ENCODE measurements at regions not wholly inside any gene's neighbourhood (a gene's known extent, or its start where the extent isn't known, plus 50 kb on each side); places are given as distances from the start of the nearest gene placed in this dataset.

DNA sequence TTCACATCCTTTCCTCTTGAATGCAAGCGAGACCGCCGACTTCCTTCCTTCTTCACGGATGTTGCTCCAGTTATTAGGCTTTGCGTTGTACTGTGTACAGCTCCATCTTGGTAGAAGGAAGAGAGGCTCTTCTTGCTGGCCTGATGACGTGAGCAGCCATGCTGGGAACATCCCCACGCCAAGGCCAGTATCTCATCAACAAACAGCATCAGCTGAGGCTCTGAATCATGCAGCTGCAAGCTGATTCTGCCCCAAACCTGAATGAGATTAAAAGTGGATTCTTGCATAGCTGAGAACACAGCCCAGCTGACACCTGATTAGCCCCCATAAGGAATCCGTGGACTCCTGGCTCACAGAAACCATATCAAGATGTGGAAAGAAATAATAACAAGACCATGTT lies 809.6 kb downstream of the EFNB2 start:
- ChIA-PET CTCF (no interaction called here), POLR2A (no interaction called here)
- Histone ChIP-seq H3K4me1 (ENCODE audit: control insufficient read depth, insufficient read depth, low read length) (no peaks in the 10 kb centered on the region), H3K36me3 (ENCODE audit: control insufficient read depth in 2 of 2, insufficient read depth in 1 of 2, low read length in 2 of 2) (no peaks in the 10 kb centered on the region), H3K4me3 (ENCODE audit: low read depth, low read length) (no peak overlapping the region), H3K9me3 (ENCODE audit: control insufficient read depth, insufficient read depth, low read depth, low read length) (no peaks in the 10 kb centered on the region), H3K27ac (ENCODE audit: extremely low read depth, low read depth, low read length) (no peak overlapping the region)
- no peak for TF ChIP-seq ZNF23 (tag by site-specific recombination; IDR thresholded peaks at IDR 0.05; ENCODE audit: borderline replicate concordance)
- TF ChIP-seq HOXD13 (CRISPR knock-in tag; IDR thresholded peaks at IDR 0.05; ENCODE audit: borderline replicate concordance) = no peak
- no peak for TF ChIP-seq TCF7L2 (IDR thresholded peaks at IDR 0.05; ENCODE audit: borderline replicate concordance, low read depth, low read length)
- TF ChIP-seq, protein P1, sequence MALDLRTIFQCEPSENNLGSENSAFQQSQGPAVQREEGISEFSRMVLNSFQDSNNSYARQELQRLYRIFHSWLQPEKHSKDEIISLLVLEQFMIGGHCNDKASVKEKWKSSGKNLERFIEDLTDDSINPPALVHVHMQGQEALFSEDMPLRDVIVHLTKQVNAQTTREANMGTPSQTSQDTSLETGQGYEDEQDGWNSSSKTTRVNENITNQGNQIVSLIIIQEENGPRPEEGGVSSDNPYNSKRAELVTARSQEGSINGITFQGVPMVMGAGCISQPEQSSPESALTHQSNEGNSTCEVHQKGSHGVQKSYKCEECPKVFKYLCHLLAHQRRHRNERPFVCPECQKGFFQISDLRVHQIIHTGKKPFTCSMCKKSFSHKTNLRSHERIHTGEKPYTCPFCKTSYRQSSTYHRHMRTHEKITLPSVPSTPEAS (tag by site-specific recombination; IDR thresholded peaks at IDR 0.05) = no peak
- TF ChIP-seq RBAK (tag by site-specific recombination; IDR thresholded peaks at IDR 0.05) = no peak
- TF ChIP-seq ZNF24 (tag by site-specific recombination; IDR thresholded peaks at IDR 0.05) = no peak
- no peak for TF ChIP-seq OSR2 (tag by site-specific recombination; IDR thresholded peaks at IDR 0.05)
- TF ChIP-seq ZNF114 (tag by site-specific recombination; IDR thresholded peaks at IDR 0.05) = no peak
- no peak for TF ChIP-seq SALL2 (tag by site-specific recombination; IDR thresholded peaks at IDR 0.05; ENCODE audit: borderline replicate concordance)
- TF ChIP-seq ZNF311 (tag by site-specific recombination; IDR thresholded peaks at IDR 0.05; ENCODE audit: borderline replicate concordance) = no peak
- TF ChIP-seq ZNF521 (tag by site-specific recombination; IDR thresholded peaks at IDR 0.05) = no peak
- TF ChIP-seq ZNF350 (tag by site-specific recombination; IDR thresholded peaks at IDR 0.05) = no peak
- no peak for TF ChIP-seq KLF10 (tag by site-specific recombination; IDR thresholded peaks at IDR 0.05)
- TF ChIP-seq ZNF514 (tag by site-specific recombination; IDR thresholded peaks at IDR 0.05) = no peak

DNA sequence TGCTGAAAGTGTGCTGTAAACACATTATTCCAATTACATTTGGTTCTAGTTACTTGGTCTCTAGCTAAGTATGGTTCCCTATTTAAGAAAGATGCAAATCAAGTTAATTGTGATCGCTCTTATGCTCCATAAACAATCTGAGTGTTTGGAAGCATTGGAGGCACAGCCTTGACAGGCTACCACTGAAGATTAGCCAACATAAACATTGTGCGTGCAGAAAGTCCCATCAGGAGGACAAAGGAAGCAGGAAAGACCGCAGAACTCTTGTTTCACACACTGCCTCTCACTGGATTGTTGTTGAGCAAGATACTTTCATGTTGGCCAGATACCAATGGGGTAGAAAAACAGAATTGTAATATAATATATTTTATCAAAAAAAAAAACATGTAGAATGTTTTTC lies 814.4 kb downstream of the EFNB2 start:
- TF ChIP-seq HOXA7 (CRISPR knock-in tag; IDR thresholded peaks at IDR 0.05; ENCODE audit: borderline replicate concordance) (no peak), ZNF830 (tag by site-specific recombination; IDR thresholded peaks at IDR 0.05; ENCODE audit: low read depth) (no peak), ZEB2 (tag by site-specific recombination; IDR thresholded peaks at IDR 0.05) (no peak), ZNF416 (tag by site-specific recombination; IDR thresholded peaks at IDR 0.05) (no peak), GLI2 (tag by site-specific recombination; IDR thresholded peaks at IDR 0.05; ENCODE audit: borderline replicate concordance, low read depth) (no peak), ZNF747 (tag by site-specific recombination; IDR thresholded peaks at IDR 0.05) (no peak), ZNF366 (tag by site-specific recombination; conservative IDR thresholded peaks at IDR 0.05) (no peak), ZNF791 (tag by site-specific recombination; IDR thresholded peaks at IDR 0.05) (no peak)
- TF ChIP-seq, protein P2, sequence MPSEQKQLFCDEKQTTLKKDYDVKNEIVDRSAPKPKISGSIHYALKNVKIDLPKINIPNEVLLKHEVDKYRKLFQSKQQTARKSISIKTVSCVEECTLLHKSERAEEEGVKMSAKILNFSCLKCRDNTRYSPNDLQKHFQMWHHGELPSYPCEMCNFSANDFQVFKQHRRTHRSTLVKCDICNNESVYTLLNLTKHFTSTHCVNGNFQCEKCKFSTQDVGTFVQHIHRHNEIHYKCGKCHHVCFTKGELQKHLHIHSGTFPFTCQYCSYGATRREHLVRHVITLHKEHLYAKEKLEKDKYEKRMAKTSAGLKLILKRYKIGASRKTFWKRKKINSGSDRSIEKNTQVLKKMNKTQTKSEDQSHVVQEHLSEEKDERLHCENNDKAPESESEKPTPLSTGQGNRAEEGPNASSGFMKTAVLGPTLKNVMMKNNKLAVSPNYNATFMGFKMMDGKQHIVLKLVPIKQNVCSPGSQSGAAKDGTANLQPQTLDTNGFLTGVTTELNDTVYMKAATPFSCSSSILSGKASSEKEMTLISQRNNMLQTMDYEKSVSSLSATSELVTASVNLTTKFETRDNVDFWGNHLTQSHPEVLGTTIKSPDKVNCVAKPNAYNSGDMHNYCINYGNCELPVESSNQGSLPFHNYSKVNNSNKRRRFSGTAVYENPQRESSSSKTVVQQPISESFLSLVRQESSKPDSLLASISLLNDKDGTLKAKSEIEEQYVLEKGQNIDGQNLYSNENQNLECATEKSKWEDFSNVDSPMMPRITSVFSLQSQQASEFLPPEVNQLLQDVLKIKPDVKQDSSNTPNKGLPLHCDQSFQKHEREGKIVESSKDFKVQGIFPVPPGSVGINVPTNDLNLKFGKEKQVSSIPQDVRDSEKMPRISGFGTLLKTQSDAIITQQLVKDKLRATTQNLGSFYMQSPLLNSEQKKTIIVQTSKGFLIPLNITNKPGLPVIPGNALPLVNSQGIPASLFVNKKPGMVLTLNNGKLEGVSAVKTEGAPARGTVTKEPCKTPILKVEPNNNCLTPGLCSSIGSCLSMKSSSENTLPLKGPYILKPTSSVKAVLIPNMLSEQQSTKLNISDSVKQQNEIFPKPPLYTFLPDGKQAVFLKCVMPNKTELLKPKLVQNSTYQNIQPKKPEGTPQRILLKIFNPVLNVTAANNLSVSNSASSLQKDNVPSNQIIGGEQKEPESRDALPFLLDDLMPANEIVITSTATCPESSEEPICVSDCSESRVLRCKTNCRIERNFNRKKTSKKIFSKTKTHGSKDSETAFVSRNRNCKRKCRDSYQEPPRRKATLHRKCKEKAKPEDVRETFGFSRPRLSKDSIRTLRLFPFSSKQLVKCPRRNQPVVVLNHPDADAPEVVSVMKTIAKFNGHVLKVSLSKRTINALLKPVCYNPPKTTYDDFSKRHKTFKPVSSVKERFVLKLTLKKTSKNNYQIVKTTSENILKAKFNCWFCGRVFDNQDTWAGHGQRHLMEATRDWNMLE (tag by site-specific recombination; conservative IDR thresholded peaks at IDR 0.05; ENCODE audit: low read depth) = no peak
- TF ChIP-seq, protein P3, sequence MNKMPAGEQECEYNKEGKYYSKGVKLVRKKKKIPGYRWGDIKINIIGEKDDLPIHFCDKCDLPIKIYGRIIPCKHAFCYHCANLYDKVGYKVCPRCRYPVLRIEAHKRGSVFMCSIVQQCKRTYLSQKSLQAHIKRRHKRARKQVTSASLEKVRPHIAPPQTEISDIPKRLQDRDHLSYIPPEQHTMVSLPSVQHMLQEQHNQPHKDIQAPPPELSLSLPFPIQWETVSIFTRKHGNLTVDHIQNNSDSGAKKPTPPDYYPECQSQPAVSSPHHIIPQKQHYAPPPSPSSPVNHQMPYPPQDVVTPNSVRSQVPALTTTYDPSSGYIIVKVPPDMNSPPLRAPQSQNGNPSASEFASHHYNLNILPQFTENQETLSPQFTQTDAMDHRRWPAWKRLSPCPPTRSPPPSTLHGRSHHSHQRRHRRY (tag by site-specific recombination; IDR thresholded peaks at IDR 0.05) = no peak
- TF ChIP-seq, protein P4, sequence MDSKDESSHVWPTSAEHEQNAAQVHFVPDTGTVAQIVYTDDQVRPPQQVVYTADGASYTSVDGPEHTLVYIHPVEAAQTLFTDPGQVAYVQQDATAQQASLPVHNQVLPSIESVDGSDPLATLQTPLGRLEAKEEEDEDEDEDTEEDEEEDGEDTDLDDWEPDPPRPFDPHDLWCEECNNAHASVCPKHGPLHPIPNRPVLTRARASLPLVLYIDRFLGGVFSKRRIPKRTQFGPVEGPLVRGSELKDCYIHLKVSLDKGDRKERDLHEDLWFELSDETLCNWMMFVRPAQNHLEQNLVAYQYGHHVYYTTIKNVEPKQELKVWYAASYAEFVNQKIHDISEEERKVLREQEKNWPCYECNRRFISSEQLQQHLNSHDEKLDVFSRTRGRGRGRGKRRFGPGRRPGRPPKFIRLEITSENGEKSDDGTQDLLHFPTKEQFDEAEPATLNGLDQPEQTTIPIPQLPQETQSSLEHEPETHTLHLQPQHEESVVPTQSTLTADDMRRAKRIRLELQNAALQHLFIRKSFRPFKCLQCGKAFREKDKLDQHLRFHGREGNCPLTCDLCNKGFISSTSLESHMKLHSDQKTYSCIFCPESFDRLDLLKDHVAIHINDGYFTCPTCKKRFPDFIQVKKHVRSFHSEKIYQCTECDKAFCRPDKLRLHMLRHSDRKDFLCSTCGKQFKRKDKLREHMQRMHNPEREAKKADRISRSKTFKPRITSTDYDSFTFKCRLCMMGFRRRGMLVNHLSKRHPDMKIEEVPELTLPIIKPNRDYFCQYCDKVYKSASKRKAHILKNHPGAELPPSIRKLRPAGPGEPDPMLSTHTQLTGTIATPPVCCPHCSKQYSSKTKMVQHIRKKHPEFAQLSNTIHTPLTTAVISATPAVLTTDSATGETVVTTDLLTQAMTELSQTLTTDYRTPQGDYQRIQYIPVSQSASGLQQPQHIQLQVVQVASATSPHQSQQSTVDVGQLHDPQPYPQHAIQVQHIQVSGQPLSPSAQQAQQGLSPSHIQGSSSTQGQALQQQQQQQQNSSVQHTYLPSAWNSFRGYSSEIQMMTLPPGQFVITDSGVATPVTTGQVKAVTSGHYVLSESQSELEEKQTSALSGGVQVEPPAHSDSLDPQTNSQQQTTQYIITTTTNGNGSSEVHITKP (tag by site-specific recombination; IDR thresholded peaks at IDR 0.05) = no peak
- Histone ChIP-seq H3K36me3 (ENCODE audit: control insufficient read depth in 2 of 2, insufficient read depth in 1 of 2, low read length in 2 of 2) (no peaks in the 10 kb centered on the region), H3K27ac (ENCODE audit: extremely low read depth, low read depth, low read length) (no peak overlapping the region), H3K4me1 (ENCODE audit: control insufficient read depth, insufficient read depth, low read length) (no peaks in the 10 kb centered on the region), H3K9me3 (ENCODE audit: control insufficient read depth, insufficient read depth, low read depth, low read length) (no peaks in the 10 kb centered on the region), H3K4me3 (ENCODE audit: low read depth, low read length) (no peak overlapping the region)
- ChIA-PET POLR2A (no interaction called here), CTCF (no interaction called here)
